GM12878 (cell line): ENCODE measurements at regions not wholly inside any gene's neighbourhood (a gene's known extent, or its start where the extent isn't known, plus 50 kb on each side); places are given as distances from the start of the nearest gene placed in this dataset.

Experiments used
- ATAC-seq: fragments of 200-7000 bp; cut with Tn5 transposase; 3 replicates; pipeline ENCODE4 v1.9.1; 2020; ENCODE audit warnings: mild to moderate bottlenecking, moderate library complexity
- BruUV-seq: library from RNA; stranded (reverse); fragments of 400-500 nt; replicated peaks from 2 replicates; lab custom pipeline; 2021; lab: Mats Ljungman, UMichigan
- CTCF ChIA-PET: fragments of 300-600 bp; sonication (Branson Sonifier 250); formaldehyde crosslinking; extraction: SDS; loops from one replicate; lab custom pipeline; 2021; ENCODE audit warnings: inconsistent platforms; lab: Yijun Ruan, JAX
- POLR2A ChIA-PET: fragments of 350-600 bp; formaldehyde crosslinking; extraction: SDS; loops from one replicate; lab custom pipeline; 2021; ENCODE audit warnings: inconsistent platforms; lab: Charles Lee
- RAD21 ChIA-PET: fragments of 300-600 bp; sonication (Branson Sonifier 250); formaldehyde crosslinking; loops from one replicate; lab custom pipeline; 2023; ENCODE audit warnings: antibody characterized with exemption; ENCODE audit not compliant: unreplicated experiment; lab: Charles Lee
- SMC1A ChIA-PET: fragments of 300-600 bp; sonication (Branson Sonifier 250); formaldehyde crosslinking; loops from one replicate; lab custom pipeline; 2023; ENCODE audit not compliant: unreplicated experiment, uncharacterized antibody; lab: Charles Lee
- DNase-seq: peaks from one replicate; pipeline ENCODE4 v3.0.0-alpha.2; 2011; ENCODE audit warnings: low read depth, low spot score
- FAIRE-seq: peaks from 3 replicates; lab custom pipeline; 2011; peaks lifted over from hg19 to GRCh38; lab: Jason Lieb, UNC
- H2AFZ ChIP-seq: 2 replicates; pipeline ENCODE4 v1.6.0; 2011; ENCODE audit warnings: low read depth, low read length, control low read depth; ENCODE audit not compliant: control insufficient read depth
- H3K27ac ChIP-seq: 2 replicates; pipeline ENCODE4 v1.5.1; 2011; ENCODE audit warnings: control low read depth; ENCODE audit not compliant: control insufficient read depth, insufficient read depth
- H3K27me3 ChIP-seq, 2 experiments: replicated peaks in 1 of 2; 2 replicates each; pipeline versions ENCODE4 v1.6.0 to v1.6.1; 2011; ENCODE audit warnings: low read length in 1 of 2; ENCODE audit not compliant: control insufficient read depth in 2 of 2, insufficient read depth in 2 of 2
- H3K36me3 ChIP-seq, 2 experiments: 2 replicates each; pipeline ENCODE4 v1.5.1; 2011; ENCODE audit warnings: low read length in 1 of 2; ENCODE audit not compliant: control insufficient read depth in 2 of 2, insufficient read depth in 2 of 2
- H3K4me1 ChIP-seq: 2 replicates; pipeline ENCODE4 v1.6.1; 2011; ENCODE audit warnings: mild to moderate bottlenecking, low read length, moderate library complexity, mixed read lengths; ENCODE audit not compliant: control insufficient read depth, insufficient read depth
- H3K4me2 ChIP-seq: 2 replicates; pipeline ENCODE4 v1.6.0; 2011; ENCODE audit warnings: control low read depth; ENCODE audit not compliant: control insufficient read depth, insufficient read depth
- H3K4me3 ChIP-seq: fragments of 200-600 bp; sonication (generic); 2 replicates; pipeline ENCODE4 v1.5.1; 2016
- H3K79me2 ChIP-seq: 2 replicates; pipeline ENCODE4 v1.6.0; 2011; ENCODE audit warnings: low read length; ENCODE audit not compliant: control insufficient read depth, insufficient read depth
- H3K9ac ChIP-seq: 2 replicates; pipeline ENCODE4 v1.8.0; 2011; ENCODE audit warnings: low read length, control low read depth, mixed read lengths; ENCODE audit not compliant: control insufficient read depth, insufficient read depth
- H3K9me3 ChIP-seq: replicated peaks from 3 replicates; pipeline ENCODE4 v1.5.1; 2011; ENCODE audit warnings: mild to moderate bottlenecking, low read length; ENCODE audit not compliant: control insufficient read depth, insufficient read depth
- H4K20me1 ChIP-seq: 2 replicates; pipeline ENCODE4 v1.6.0; 2011; ENCODE audit not compliant: control insufficient read depth, insufficient read depth
- BACH1 ChIP-seq: fragments of 450-650 bp; IDR thresholded peaks from 2 replicates; pipeline ENCODE4 v1.6.1; 2017; ENCODE audit warnings: mild to moderate bottlenecking, borderline replicate concordance
- CBFB ChIP-seq: IDR thresholded peaks from 2 replicates; pipeline ENCODE4 v1.6.1; 2016; ENCODE audit warnings: antibody characterized with exemption, low read depth
- CREM ChIP-seq: IDR thresholded peaks from 2 replicates; pipeline ENCODE4 v1.6.1; 2014; ENCODE audit warnings: antibody characterized with exemption, low read depth
- EED ChIP-seq: sonication (generic); IDR thresholded peaks from 2 replicates; pipeline ENCODE4 v1.6.1; 2016; ENCODE audit warnings: antibody characterized with exemption, low read depth
- KDM1A ChIP-seq: fragments of 200-600 bp; sonication (generic); IDR thresholded peaks from 2 replicates; pipeline ENCODE4 v1.6.1; 2016; ENCODE audit warnings: borderline replicate concordance
- MXI1 ChIP-seq: fragments of 150-350 bp; IDR thresholded peaks from 2 replicates; pipeline ENCODE4 v1.6.1; 2011; ENCODE audit warnings: low read depth, mild to moderate bottlenecking, inconsistent platforms, low read length, improper control_type of control experiment
- NFIC ChIP-seq: IDR thresholded peaks from 2 replicates; pipeline ENCODE4 v1.6.1; 2012; ENCODE audit warnings: low read depth, mild to moderate bottlenecking, inconsistent platforms, low read length, moderate library complexity
- NRF1 ChIP-seq: conservative IDR thresholded peaks from 2 replicates; pipeline ENCODE4 v1.6.1; 2011; ENCODE audit warnings: mild to moderate bottlenecking, low read depth, low read length, improper control_type of control experiment
- ZNF207 ChIP-seq: fragments of 450-650 bp; IDR thresholded peaks from 2 replicates; pipeline ENCODE4 v1.6.1; 2014; ENCODE audit warnings: antibody characterized with exemption, mild to moderate bottlenecking, borderline replicate concordance
- ZNF217 ChIP-seq: fragments of 450-650 bp; IDR thresholded peaks from 2 replicates; pipeline ENCODE4 v1.6.1; 2017; ENCODE audit warnings: antibody characterized with exemption, mild to moderate bottlenecking
- ZSCAN29 ChIP-seq: fragments of 450-650 bp; IDR thresholded peaks from 2 replicates; pipeline ENCODE4 v1.6.1; 2017; ENCODE audit warnings: mild to moderate bottlenecking, moderate library complexity
- WGBS: methylation state at CpG from one replicate; pipeline ENCODE4 v1.1.6; 2016; ENCODE audit warnings: low lambda C conversion rate; ENCODE audit not compliant: insufficient replicate concordance, insufficient coverage; ENCODE audit errors: missing lambda C conversion rate; 5-methylcytosine and 5-hydroxymethylcytosine counted together
- in situ Hi-C: fragments of 300-500 bp; cut with MboI; formaldehyde crosslinking; loops from 9 replicates; pipeline ENCODE4 v1.14.3; 2018; ENCODE audit warnings: mixed read lengths
- intact Hi-C: fragments of 100-400 bp; cut with micrococcal nuclease; formaldehyde crosslinking; loops from one replicate; pipeline ENCODE4 v1.14.2; 2022; ENCODE audit not compliant: unreplicated experiment
- TF ChIP-seq, protein P1 (sequence below): fragments of 450-650 bp; IDR thresholded peaks from 2 replicates; pipeline ENCODE4 v1.6.1; 2018; ENCODE audit warnings: borderline replicate concordance, mild to moderate bottlenecking; ENCODE audit not compliant: partially characterized antibody
- TF ChIP-seq, protein P2 (sequence below): fragments of 450-650 bp; IDR thresholded peaks from 2 replicates; pipeline ENCODE4 v1.6.1; 2018; ENCODE audit warnings: mild to moderate bottlenecking, low read depth, moderate library complexity; ENCODE audit not compliant: partially characterized antibody

- Histone ChIP-seq H3K9ac (no peak overlapping the region), H3K4me2 (no peak overlapping the region), H3K4me3 (no peak overlapping the region), H3K79me2 (no peaks in the 10 kb centered on the region), H4K20me1 (no peaks in the 10 kb centered on the region), H3K27ac (no peak overlapping the region), H2AFZ (no peak overlapping the region), H3K27me3 (no peaks in the 10 kb centered on the region), H3K9me3 (no peaks in the 10 kb centered on the region; the same call in 2 of the 3 replicates), H3K4me1 (no peaks in the 10 kb centered on the region), H3K36me3 (no peaks in the 10 kb centered on the region)
- no TSS peak for BruUV-seq
- ChIA-PET RAD21 (interaction anchor here (1.6 kb wide), 1 partner anchor 90 kb away, joined by 4 read pairs; no protein-coding TSS in a partner anchor), POLR2A (no interaction called here), SMC1A (interaction anchor here (1.0 to 1.6 kb wide), 3 partner anchors 10 to 121 kb away, joined by 3 to 6 read pairs (median 4); no protein-coding TSS in a partner anchor), CTCF (interaction anchor here (1.7 kb wide), 1 partner anchor 11 kb away, joined by 3 read pairs; no protein-coding TSS in a partner anchor)
- WGBS = 18% methylated on average over 2 of the region's 2 CpGs
- DNase-seq (no peak), ATAC-seq (no peak), FAIRE-seq (no peak)
- in situ Hi-C loops = no loop called here
- intact Hi-C loops = no loop called here
- no peak for TF ChIP-seq NFIC
- TF ChIP-seq CREM = no peak
- TF ChIP-seq ZNF217 = no peak
- TF ChIP-seq ZSCAN29 = no peak
Measured at GRCh38 chr2:147165697-147166382, 679.0 kb upstream of the ACVR2A start.

DNA sequence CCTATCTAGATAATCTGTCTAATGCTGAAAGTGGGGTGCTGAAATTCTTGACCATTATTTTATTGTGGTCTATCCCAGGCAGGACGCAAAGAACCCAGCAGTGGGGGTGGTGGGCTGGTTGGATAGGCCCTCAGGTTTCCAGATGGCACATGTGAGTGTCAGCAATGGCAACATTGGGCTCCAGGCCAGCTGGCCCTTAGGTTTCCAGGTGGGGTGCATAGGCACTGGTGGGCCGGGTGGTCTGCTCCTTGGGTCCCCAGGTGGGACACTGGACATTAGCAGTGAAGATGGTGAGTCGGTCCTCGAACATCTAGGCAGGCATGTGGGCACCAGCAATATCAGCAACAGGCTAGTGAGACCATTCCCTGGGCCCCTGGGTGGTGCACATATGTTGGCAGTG is 680.3 kb upstream of the ACVR2A start:
- Histone ChIP-seq H3K79me2 (no peaks in the 10 kb centered on the region), H3K9ac (no peak overlapping the region), H3K27ac (no peak overlapping the region), H4K20me1 (no peaks in the 10 kb centered on the region), H3K36me3 (no peaks in the 10 kb centered on the region), H3K4me3 (no peak overlapping the region), H2AFZ (no peak overlapping the region), H3K4me2 (no peak overlapping the region), H3K27me3 (no peaks in the 10 kb centered on the region), H3K9me3 (no peaks in the 10 kb centered on the region; the same call in 2 of the 3 replicates), H3K4me1 (no peaks in the 10 kb centered on the region)
- intact Hi-C loops = no loop called here
- DNase-seq (no peak), ATAC-seq (no peak), FAIRE-seq (no peak)
- CTCF ChIA-PET = no interaction called here
- BruUV-seq = no TSS peak
- in situ Hi-C loops = no loop called here
- SMC1A ChIA-PET = no interaction called here
- POLR2A ChIA-PET = no interaction called here
- 54% methylated on average over 4 of the region's 4 CpGs for WGBS
- RAD21 ChIA-PET = interaction anchor here (1.3 kb wide), 1 partner anchor 82 kb away, joined by 3 read pairs; no protein-coding TSS in a partner anchor
- TF ChIP-seq ZNF207 (no peak), CBFB (no peak), NRF1 (no peak), BACH1 (no peak), EED (no peak), MXI1 (no peak), KDM1A (no peak)
- TF ChIP-seq, protein P1, sequence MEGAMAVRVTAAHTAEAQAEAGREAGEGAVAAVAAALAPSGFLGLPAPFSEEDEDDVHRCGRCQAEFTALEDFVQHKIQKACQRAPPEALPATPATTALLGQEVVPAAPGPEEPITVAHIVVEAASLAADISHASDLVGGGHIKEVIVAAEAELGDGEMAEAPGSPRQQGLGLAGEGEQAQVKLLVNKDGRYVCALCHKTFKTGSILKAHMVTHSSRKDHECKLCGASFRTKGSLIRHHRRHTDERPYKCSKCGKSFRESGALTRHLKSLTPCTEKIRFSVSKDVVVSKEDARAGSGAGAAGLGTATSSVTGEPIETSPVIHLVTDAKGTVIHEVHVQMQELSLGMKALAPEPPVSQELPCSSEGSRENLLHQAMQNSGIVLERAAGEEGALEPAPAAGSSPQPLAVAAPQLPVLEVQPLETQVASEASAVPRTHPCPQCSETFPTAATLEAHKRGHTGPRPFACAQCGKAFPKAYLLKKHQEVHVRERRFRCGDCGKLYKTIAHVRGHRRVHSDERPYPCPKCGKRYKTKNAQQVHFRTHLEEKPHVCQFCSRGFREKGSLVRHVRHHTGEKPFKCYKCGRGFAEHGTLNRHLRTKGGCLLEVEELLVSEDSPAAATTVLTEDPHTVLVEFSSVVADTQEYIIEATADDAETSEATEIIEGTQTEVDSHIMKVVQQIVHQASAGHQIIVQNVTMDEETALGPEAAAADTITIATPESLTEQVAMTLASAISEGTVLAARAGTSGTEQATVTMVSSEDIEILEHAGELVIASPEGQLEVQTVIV = no peak
- TF ChIP-seq, protein P2, sequence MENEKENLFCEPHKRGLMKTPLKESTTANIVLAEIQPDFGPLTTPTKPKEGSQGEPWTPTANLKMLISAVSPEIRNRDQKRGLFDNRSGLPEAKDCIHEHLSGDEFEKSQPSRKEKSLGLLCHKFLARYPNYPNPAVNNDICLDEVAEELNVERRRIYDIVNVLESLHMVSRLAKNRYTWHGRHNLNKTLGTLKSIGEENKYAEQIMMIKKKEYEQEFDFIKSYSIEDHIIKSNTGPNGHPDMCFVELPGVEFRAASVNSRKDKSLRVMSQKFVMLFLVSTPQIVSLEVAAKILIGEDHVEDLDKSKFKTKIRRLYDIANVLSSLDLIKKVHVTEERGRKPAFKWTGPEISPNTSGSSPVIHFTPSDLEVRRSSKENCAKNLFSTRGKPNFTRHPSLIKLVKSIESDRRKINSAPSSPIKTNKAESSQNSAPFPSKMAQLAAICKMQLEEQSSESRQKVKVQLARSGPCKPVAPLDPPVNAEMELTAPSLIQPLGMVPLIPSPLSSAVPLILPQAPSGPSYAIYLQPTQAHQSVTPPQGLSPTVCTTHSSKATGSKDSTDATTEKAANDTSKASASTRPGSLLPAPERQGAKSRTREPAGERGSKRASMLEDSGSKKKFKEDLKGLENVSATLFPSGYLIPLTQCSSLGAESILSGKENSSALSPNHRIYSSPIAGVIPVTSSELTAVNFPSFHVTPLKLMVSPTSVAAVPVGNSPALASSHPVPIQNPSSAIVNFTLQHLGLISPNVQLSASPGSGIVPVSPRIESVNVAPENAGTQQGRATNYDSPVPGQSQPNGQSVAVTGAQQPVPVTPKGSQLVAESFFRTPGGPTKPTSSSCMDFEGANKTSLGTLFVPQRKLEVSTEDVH = no peak
